HFFc6 (cell line): ENCODE measurements at regions not wholly inside any gene's neighbourhood (a gene's known extent, or its start where the extent isn't known, plus 50 kb on each side); places are given as distances from the start of the nearest gene placed in this dataset.
A peak's percentile ranks its signal among the peaks of the same experiment; 100 is the strongest.

Experiments
- DNase-seq: peaks from one replicate; pipeline ENCODE4 v3.0.0-alpha.2; 2018
- H3K27ac Mint-ChIP-seq: 2 replicates; pipeline ENCODE4 v1.8.0; 2020; ENCODE audit warnings: mild to moderate bottlenecking, mixed read lengths
- H3K27me3 Mint-ChIP-seq: 2 replicates; pipeline ENCODE4 v1.8.0; 2021; ENCODE audit warnings: mild to moderate bottlenecking, moderate library complexity, mixed read lengths; ENCODE audit not compliant: insufficient read depth
- H3K36me3 Mint-ChIP-seq: 2 replicates; pipeline ENCODE4 v1.8.0; 2021; ENCODE audit warnings: low read depth, mixed read lengths
- H3K4me1 Mint-ChIP-seq: 2 replicates; pipeline ENCODE4 v1.8.0; 2020; ENCODE audit warnings: low read depth, mixed read lengths
- H3K4me3 Mint-ChIP-seq: 2 replicates; pipeline ENCODE4 v1.8.0; 2020; ENCODE audit warnings: mild to moderate bottlenecking, moderate library complexity, mixed read lengths
- H3K9me3 Mint-ChIP-seq: 2 replicates; pipeline ENCODE4 v1.8.0; 2020; ENCODE audit warnings: mild to moderate bottlenecking, mixed read lengths
- CTCF ChIP-seq: fragments of 200-600 bp; sonication (generic); IDR thresholded peaks from 2 replicates; pipeline ENCODE4 v1.5.0; 2021; ENCODE audit warnings: antibody characterized with exemption, mild to moderate bottlenecking

- no peak for TF ChIP-seq CTCF
- H3K27me3 Mint-ChIP-seq = peaks cover 13% of the 10 kb centered on the region; the same call in 1 of the 2 replicates
- H3K9me3 Mint-ChIP-seq = peaks cover 10% of the 10 kb centered on the region
- H3K4me3 Mint-ChIP-seq = peak overlapping the region; percentile 4; the same call in 1 of the 2 replicates
- peaks cover 20% of the 10 kb centered on the region for H3K36me3 Mint-ChIP-seq
- peaks cover 36% of the 10 kb centered on the region for H3K4me1 Mint-ChIP-seq
- no peak for DNase-seq
- H3K27ac Mint-ChIP-seq = peak overlapping the region; percentile 71
These were observed 248.2 kb upstream of the PMEPA1 start for GRCh38 chr20:57958050-57958420.

GRCh38 chr20:57957411-57958049 lies 247.7 kb upstream of the PMEPA1 start:
- Mint-ChIP-seq H3K4me1 (peaks cover 41% of the 10 kb centered on the region), H3K27ac (peak overlapping the region; percentile 92), H3K27me3 (peaks cover 13% of the 10 kb centered on the region; the same call in 1 of the 2 replicates), H3K36me3 (peaks cover 20% of the 10 kb centered on the region), H3K4me3 (peak overlapping the region; percentile 51), H3K9me3 (peaks cover 10% of the 10 kb centered on the region)
- no peak for TF ChIP-seq CTCF
- DNase-seq = peak; percentile 90

GRCh38 chr20:57953638-57954037 lies 243.8 kb upstream of the PMEPA1 start:
- Mint-ChIP-seq H3K9me3 (peaks cover 10% of the 10 kb centered on the region), H3K27me3 (peaks cover 8% of the 10 kb centered on the region; the same call in 1 of the 2 replicates), H3K4me1 (peaks cover 47% of the 10 kb centered on the region), H3K4me3 (peak overlapping the region; percentile 2; the same call in 1 of the 2 replicates), H3K36me3 (peaks cover 20% of the 10 kb centered on the region), H3K27ac (peak overlapping the region; percentile 8)
- TF ChIP-seq CTCF = no peak
- DNase-seq = peak; percentile 40

GRCh38 chr20:57952136-57952535 lies 242.3 kb upstream of the PMEPA1 start:
- peaks cover 51% of the 10 kb centered on the region for H3K4me1 Mint-ChIP-seq
- no peak for TF ChIP-seq CTCF
- no peak overlapping the region for H3K4me3 Mint-ChIP-seq
- H3K36me3 Mint-ChIP-seq = peaks cover 18% of the 10 kb centered on the region
- peaks cover 12% of the 10 kb centered on the region for H3K27me3 Mint-ChIP-seq
- H3K27ac Mint-ChIP-seq = no peak overlapping the region
- DNase-seq = no peak
- H3K9me3 Mint-ChIP-seq = peaks cover 9% of the 10 kb centered on the region

GRCh38 chr20:57951549-57951948 lies 241.7 kb upstream of the PMEPA1 start:
- no peak for TF ChIP-seq CTCF
- peaks cover 52% of the 10 kb centered on the region for H3K4me1 Mint-ChIP-seq
- H3K36me3 Mint-ChIP-seq = peaks cover 16% of the 10 kb centered on the region
- DNase-seq = no peak
- H3K27ac Mint-ChIP-seq = no peak overlapping the region
- no peak overlapping the region for H3K4me3 Mint-ChIP-seq
- H3K27me3 Mint-ChIP-seq = peaks cover 13% of the 10 kb centered on the region
- H3K9me3 Mint-ChIP-seq = peaks cover 7% of the 10 kb centered on the region
